H9 (cell line): ENCODE measurements at regions not wholly inside any gene's neighbourhood (a gene's known extent, or its start where the extent isn't known, plus 50 kb on each side); places are given as distances from the start of the nearest gene placed in this dataset.

Source experiments
- DNase-seq: peaks from one replicate; pipeline ENCODE4 v3.0.0-alpha.2; 2017
- H2AFZ ChIP-seq: one replicate; pipeline ENCODE4 v1.6.1; 2013; ENCODE audit warnings: mild to moderate bottlenecking, low read length, control low read depth, moderate library complexity
- H2AK5ac ChIP-seq: 2 replicates; pipeline ENCODE4 v1.6.1; 2013; ENCODE audit warnings: low read length, control low read depth, mixed read lengths; ENCODE audit not compliant: insufficient read length
- H2BK120ac ChIP-seq: one replicate; pipeline ENCODE4 v1.6.1; 2013; ENCODE audit warnings: low read depth, mild to moderate bottlenecking, low read length, control low read depth, inconsistent platforms; ENCODE audit not compliant: poor library complexity, severe bottlenecking
- H2BK12ac ChIP-seq: 2 replicates; pipeline ENCODE4 v1.6.1; 2013; ENCODE audit warnings: low read length, control low read depth, mixed read lengths, low read depth; ENCODE audit not compliant: insufficient read length
- H2BK15ac ChIP-seq: 2 replicates; pipeline ENCODE4 v1.6.1; 2013; ENCODE audit warnings: low read depth, low read length, control low read depth
- H2BK20ac ChIP-seq: one replicate; pipeline ENCODE4 v1.6.1; 2013; ENCODE audit warnings: low read depth, mild to moderate bottlenecking, low read length, control low read depth, inconsistent platforms; ENCODE audit not compliant: poor library complexity, severe bottlenecking
- H2BK5ac ChIP-seq: 2 replicates; pipeline ENCODE4 v1.6.1; 2013; ENCODE audit warnings: low read length, control low read depth, mixed read lengths; ENCODE audit not compliant: insufficient read length
- H3K14ac ChIP-seq: 2 replicates; pipeline ENCODE4 v1.6.1; 2013; ENCODE audit warnings: low read length, control low read depth; ENCODE audit not compliant: insufficient read depth
- H3K18ac ChIP-seq: 2 replicates; pipeline ENCODE4 v1.6.1; 2013; ENCODE audit warnings: low read depth, mild to moderate bottlenecking, mixed read lengths, low read length, control low read depth; ENCODE audit not compliant: insufficient read length
- H3K23ac ChIP-seq: 2 replicates; pipeline ENCODE4 v1.6.1; 2013; ENCODE audit warnings: low read length, control low read depth, mixed read lengths, low read depth; ENCODE audit not compliant: insufficient read length
- H3K23me2 ChIP-seq: 2 replicates; pipeline ENCODE4 v1.6.1; 2013; ENCODE audit warnings: low read depth, mild to moderate bottlenecking, mixed read lengths, low read length, control low read depth; ENCODE audit not compliant: insufficient read length, poor library complexity, severe bottlenecking
- H3K27ac ChIP-seq: 2 replicates; pipeline ENCODE4 v1.5.1; 2013; ENCODE audit warnings: low read length, control low read depth, mixed read lengths, low read depth; ENCODE audit not compliant: insufficient read length
- H3K27me3 ChIP-seq: 2 replicates; pipeline ENCODE4 v1.6.1; 2013; ENCODE audit warnings: low read length, control low read depth, inconsistent platforms; ENCODE audit not compliant: insufficient read depth
- H3K4ac ChIP-seq: 2 replicates; pipeline ENCODE4 v1.6.1; 2013; ENCODE audit warnings: low read depth, mild to moderate bottlenecking, control low read depth, inconsistent platforms, low read length, moderate library complexity
- H3K4me1 ChIP-seq: 2 replicates; pipeline ENCODE4 v1.6.1; 2013; ENCODE audit warnings: low read length, control low read depth, inconsistent platforms; ENCODE audit not compliant: insufficient read depth
- H3K4me2 ChIP-seq: 2 replicates; pipeline ENCODE4 v1.6.1; 2013; ENCODE audit warnings: low read length, control low read depth, mixed read lengths; ENCODE audit not compliant: insufficient read length, insufficient read depth
- H3K56ac ChIP-seq: 2 replicates; pipeline ENCODE4 v1.6.1; 2013; ENCODE audit warnings: low read depth, mild to moderate bottlenecking, mixed read lengths, low read length, control low read depth; ENCODE audit not compliant: insufficient read length
- H3K79me1 ChIP-seq: 2 replicates; pipeline ENCODE4 v1.6.1; 2013; ENCODE audit warnings: low read depth, mild to moderate bottlenecking, moderate library complexity, low read length, control low read depth, inconsistent platforms; ENCODE audit not compliant: insufficient read depth, poor library complexity, severe bottlenecking
- H3K79me2 ChIP-seq: 2 replicates; pipeline ENCODE4 v1.6.1; 2013; ENCODE audit warnings: low read length, control low read depth, inconsistent platforms; ENCODE audit not compliant: insufficient read depth
- H3K9ac ChIP-seq: 2 replicates; pipeline ENCODE4 v1.6.1; 2013; ENCODE audit warnings: low read length, control low read depth, mixed read lengths; ENCODE audit not compliant: insufficient read length; ENCODE audit errors: extremely low read depth
- H3K9me3 ChIP-seq: one replicate; pipeline ENCODE4 v1.6.1; 2013; ENCODE audit warnings: low read depth, low read length, inconsistent platforms; ENCODE audit not compliant: control insufficient read depth
- H3T11ph ChIP-seq: one replicate; pipeline ENCODE4 v1.6.1; 2013; ENCODE audit warnings: mild to moderate bottlenecking, low read length, control low read depth, inconsistent platforms
- H4K20me1 ChIP-seq: one replicate; pipeline ENCODE4 v1.6.1; 2013; ENCODE audit not compliant: control insufficient read depth, insufficient read length, insufficient read depth
- H4K5ac ChIP-seq: 2 replicates; pipeline ENCODE4 v1.6.1; 2013; ENCODE audit warnings: low read depth, mild to moderate bottlenecking, mixed read lengths, low read length, control low read depth; ENCODE audit not compliant: insufficient read length
- H4K8ac ChIP-seq: replicated peaks from 2 replicates; pipeline ENCODE4 v1.6.1; 2013; ENCODE audit warnings: low read length, control low read depth, mixed read lengths, low read depth; ENCODE audit not compliant: insufficient read length
- H4K91ac ChIP-seq: 2 replicates; pipeline ENCODE4 v1.6.1; 2013; ENCODE audit warnings: low read depth, mild to moderate bottlenecking, moderate library complexity, mixed read lengths, low read length, control low read depth; ENCODE audit not compliant: insufficient read length
- H3K27ac Mint-ChIP-seq, 3 experiments: 2 replicates in 2 of 3; 3 replicates in 1 of 3; pipeline ENCODE4 v1.8.0; 2020 to 2021; ENCODE audit warnings: mixed read lengths in 3 of 3, mild to moderate bottlenecking in 1 of 3, moderate library complexity in 1 of 3
- H3K27me3 Mint-ChIP-seq: 2 replicates; pipeline ENCODE4 v1.8.0; 2021; ENCODE audit warnings: low read depth, mild to moderate bottlenecking, moderate library complexity, mixed read lengths
- H3K36me3 Mint-ChIP-seq, 3 experiments: 2 replicates in 2 of 3; 3 replicates in 1 of 3; pipeline ENCODE4 v1.8.0; 2020 to 2021; ENCODE audit warnings: low read depth in 3 of 3, mixed read lengths in 3 of 3; ENCODE audit not compliant: insufficient read depth in 1 of 3
- H3K4me1 Mint-ChIP-seq, 2 experiments: 2 replicates each; pipeline ENCODE4 v1.8.0; 2020; ENCODE audit warnings: mixed read lengths in 2 of 2
- H3K4me3 Mint-ChIP-seq, 2 experiments: 2 replicates in 1 of 2; 3 replicates in 1 of 2; pipeline ENCODE4 v1.8.0; 2020 to 2021; ENCODE audit warnings: mild to moderate bottlenecking in 2 of 2, mixed read lengths in 2 of 2, moderate library complexity in 1 of 2
- H3K9me3 Mint-ChIP-seq, 2 experiments: 2 replicates in 1 of 2; 3 replicates in 1 of 2; pipeline ENCODE4 v1.8.0; 2020; ENCODE audit warnings: mild to moderate bottlenecking in 2 of 2, mixed read lengths in 2 of 2, moderate library complexity in 1 of 2
- CTCF ChIP-seq: fragments of 200-600 bp; sonication (generic); conservative IDR thresholded peaks from 3 replicates; pipeline ENCODE4 v1.8.0; 2021; ENCODE audit warnings: antibody characterized with exemption, mild to moderate bottlenecking
- WGBS: extraction: QIAGEN DNeasy Blood & Tissue Kit; methylation state at CpG from one replicate; pipeline ENCODE4 v1.1.7; 2013; ENCODE audit warnings: missing lambda C conversion rate, low lambda C conversion rate, mixed read lengths; ENCODE audit not compliant: insufficient read length; ENCODE audit errors: extremely low coverage; 5-methylcytosine and 5-hydroxymethylcytosine counted together

DNA sequence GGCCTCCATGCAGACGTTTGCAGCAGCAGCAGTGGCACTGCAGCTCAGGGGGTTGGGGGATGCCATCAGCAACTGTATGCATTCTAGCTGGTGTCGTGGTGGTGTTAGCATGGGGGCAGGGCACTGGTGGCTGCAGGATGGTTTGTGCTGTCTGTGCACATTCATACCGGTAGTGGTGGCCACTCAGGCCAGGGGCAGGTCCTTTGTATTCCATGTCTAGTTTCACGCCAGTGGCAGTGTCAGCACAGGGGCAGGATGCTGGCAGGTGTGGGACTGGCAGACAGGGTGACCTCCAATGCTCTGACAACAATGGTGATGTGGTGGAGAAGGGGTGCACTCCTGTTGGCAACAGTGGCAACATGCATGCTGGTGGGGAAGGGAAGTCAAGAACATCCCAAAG, 194.2 kb upstream of the LRRC7 start:
- Mint-ChIP-seq H3K4me1 (no peaks in the 10 kb centered on the region), H3K9me3 (no peaks in the 10 kb centered on the region), H3K27ac (no peak overlapping the region), H3K4me3 (no peak overlapping the region), H3K36me3 (no peaks in the 10 kb centered on the region; a peak in 1 of 7 replicates), H3K27me3 (no peaks in the 10 kb centered on the region)
- no peak for DNase-seq
- Histone ChIP-seq H3T11ph (no peak overlapping the region), H4K5ac (no peak overlapping the region), H3K23me2 (no peaks in the 10 kb centered on the region), H4K91ac (no peak overlapping the region), H3K27ac (no peak overlapping the region), H3K9me3 (no peaks in the 10 kb centered on the region), H3K79me1 (no peaks in the 10 kb centered on the region), H2BK120ac (no peak overlapping the region), H2AK5ac (no peak overlapping the region), H2BK5ac (no peak overlapping the region), H2BK12ac (no peak overlapping the region), H3K9ac (no peak overlapping the region), H2AFZ (no peak overlapping the region), H3K56ac (no peak overlapping the region), H3K4me2 (no peak overlapping the region), H3K23ac (no peak overlapping the region), H3K4ac (no peak overlapping the region), H3K4me1 (no peaks in the 10 kb centered on the region), H3K27me3 (no peaks in the 10 kb centered on the region), H4K8ac (no peak overlapping the region), H3K18ac (no peak overlapping the region), H2BK20ac (no peak overlapping the region), H3K79me2 (no peaks in the 10 kb centered on the region), H2BK15ac (no peak overlapping the region), H3K14ac (no peak overlapping the region), H4K20me1 (no peaks in the 10 kb centered on the region)
- no peak for TF ChIP-seq CTCF
- no CpG with 5 or more reads among the region's 4 CpGs for WGBS
